SK-N-SH (cell line): ENCODE measurements at regions not wholly inside any gene's neighbourhood (a gene's known extent, or its start where the extent isn't known, plus 50 kb on each side); places are given as distances from the start of the nearest gene placed in this dataset.

Experiments used
- CTCF ChIA-PET: fragments of 300-600, 350-600 bp; formaldehyde crosslinking; extraction: SDS; loops from one replicate; lab custom pipeline; 2021; lab: Yijun Ruan, JAX
- POLR2A ChIA-PET: fragments of 350-600 bp; sonication (Branson Sonifier 250); formaldehyde crosslinking; extraction: SDS; loops from one replicate; lab custom pipeline; 2020; ENCODE audit warnings: antibody characterized with exemption, inconsistent platforms; lab: Yijun Ruan, JAX
- DNase-seq: peaks from one replicate; pipeline ENCODE4 v3.0.0; 2012
- H2AFZ ChIP-seq: fragments of 200-600 bp; sonication (generic); 2 replicates; pipeline ENCODE4 v1.8.1; 2016; ENCODE audit warnings: antibody characterized with exemption, mild to moderate bottlenecking, low read depth
- H3F3A ChIP-seq: fragments of 200-600 bp; sonication (generic); replicated peaks from 2 replicates; pipeline ENCODE3; 2016; ENCODE audit warnings: antibody characterized with exemption, mild to moderate bottlenecking; ENCODE audit not compliant: insufficient read depth
- H3K27ac ChIP-seq, 2 experiments: fragments of 200-500 bp in 1 of 2; fragments of 200-600 bp in 1 of 2; sonication (Bioruptor generic) in 1 of 2; sonication (generic), shearing (Covaris generic) in 1 of 2; 2 replicates each; pipeline versions ENCODE4 v1.5.1 to v1.6.1; 2014 to 2016; ENCODE audit warnings: low read depth in 2 of 2, inconsistent platforms in 1 of 2, low read length in 1 of 2, mild to moderate bottlenecking in 1 of 2, mixed read lengths in 1 of 2
- H3K27me3 ChIP-seq: fragments of 200-600 bp; sonication (generic), shearing (Covaris generic); 2 replicates; pipeline ENCODE4 v1.6.1; 2016; ENCODE audit warnings: mixed run types; ENCODE audit not compliant: insufficient read depth
- H3K36me3 ChIP-seq, 2 experiments: fragments of 200-500 bp in 1 of 2; fragments of 200-600 bp in 1 of 2; sonication (Bioruptor generic) in 1 of 2; sonication (generic) in 1 of 2; replicated peaks in 1 of 2; 2 replicates each; pipeline versions ENCODE3 to v1.5.1; 2014 to 2016; ENCODE audit warnings: low read length in 1 of 2, mild to moderate bottlenecking in 1 of 2; ENCODE audit not compliant: insufficient read depth in 2 of 2, control insufficient read depth in 1 of 2
- H3K4me1 ChIP-seq, 2 experiments: fragments of 200-500 bp in 1 of 2; fragments of 200-600 bp in 1 of 2; sonication (Bioruptor generic) in 1 of 2; sonication (generic), shearing (Covaris generic) in 1 of 2; 2 replicates each; pipeline versions ENCODE4 v1.5.1 to v1.6.1; 2014 to 2016; ENCODE audit warnings: low read depth in 1 of 2, low read length in 1 of 2, mixed run types in 1 of 2; ENCODE audit not compliant: insufficient read depth in 2 of 2, control insufficient read depth in 1 of 2
- H3K4me2 ChIP-seq: fragments of 200-600 bp; sonication (generic), shearing (Covaris generic); 2 replicates; pipeline ENCODE4 v1.6.1; 2017; ENCODE audit warnings: mixed run types
- H3K4me3 ChIP-seq, 2 experiments: fragments of 200-500 bp in 1 of 2; fragments of 200-600 bp in 1 of 2; sonication (Bioruptor generic) in 1 of 2; sonication (generic), shearing (Covaris generic) in 1 of 2; 2 replicates each; pipeline versions ENCODE4 v1.5.1 to v1.8.1; 2014 to 2016; ENCODE audit warnings: low read depth in 2 of 2, inconsistent platforms in 1 of 2, low read length in 1 of 2, mild to moderate bottlenecking in 1 of 2, mixed read lengths in 1 of 2, moderate library complexity in 1 of 2
- H3K79me2 ChIP-seq: fragments of 200-600 bp; sonication (generic); 2 replicates; pipeline ENCODE4 v1.8.1; 2017; ENCODE audit warnings: mild to moderate bottlenecking; ENCODE audit not compliant: insufficient read depth
- H3K9ac ChIP-seq: fragments of 200-600 bp; sonication (generic); 2 replicates; pipeline ENCODE4 v1.6.1; 2017; ENCODE audit warnings: mixed run types
- H3K9me2 ChIP-seq: fragments of 200-600 bp; sonication (generic); 2 replicates; pipeline ENCODE4 v1.6.1; 2017; ENCODE audit warnings: mixed run types
- H3K9me3 ChIP-seq: fragments of 200-600 bp; sonication (generic); 2 replicates; pipeline ENCODE4 v1.6.1; 2017; ENCODE audit warnings: mixed run types, mild to moderate bottlenecking, moderate library complexity
- H4K20me1 ChIP-seq: fragments of 200-600 bp; sonication (generic); 2 replicates; pipeline ENCODE4 v1.6.1; 2017; ENCODE audit warnings: mild to moderate bottlenecking, mixed run types; ENCODE audit not compliant: insufficient read depth
- CHD2 ChIP-seq: fragments of 150-350 bp; IDR thresholded peaks from 2 replicates; pipeline ENCODE4 v1.6.1; 2018; ENCODE audit warnings: low read length; ENCODE audit not compliant: partially characterized antibody
- ELF1 ChIP-seq: IDR thresholded peaks from 2 replicates; pipeline ENCODE4 v1.4.0; 2012
- EZH2phosphoT487 ChIP-seq: fragments of 200-600 bp; sonication (generic); IDR thresholded peaks from 2 replicates; pipeline ENCODE4 v1.6.1; 2017; ENCODE audit warnings: low read depth, mixed run types, mild to moderate bottlenecking, antibody characterized with exemption, moderate library complexity, borderline replicate concordance
- FOXJ3 ChIP-seq: sonication (generic); formaldehyde crosslinking; IDR thresholded peaks from 2 replicates; pipeline ENCODE4 v1.5.1; 2020; ENCODE audit warnings: mild to moderate bottlenecking, missing genetic modification reagents
- IRF3 ChIP-seq: fragments of 150-350 bp; IDR thresholded peaks from 2 replicates; pipeline ENCODE4 v1.6.1; 2016; ENCODE audit warnings: mild to moderate bottlenecking, low read depth, low read length
- JUND ChIP-seq: IDR thresholded peaks from 2 replicates; pipeline ENCODE4 v1.4.0; 2012
- MXI1 ChIP-seq: IDR thresholded peaks from 2 replicates; pipeline ENCODE4 v1.6.1; 2012; ENCODE audit warnings: mild to moderate bottlenecking, low read depth, low read length, improper control_type of control experiment
- NFIC ChIP-seq: IDR thresholded peaks from 2 replicates; pipeline ENCODE4 v1.4.0; 2012; ENCODE audit warnings: borderline replicate concordance
- PBX3 ChIP-seq: IDR thresholded peaks from 2 replicates; pipeline ENCODE4; 2012
- POLR2AphosphoS5 ChIP-seq: IDR thresholded peaks from 2 replicates; pipeline ENCODE4 v1.6.1; 2012; ENCODE audit warnings: low read depth, low read length
- RCOR1 ChIP-seq: fragments of 150-350 bp; IDR thresholded peaks from 2 replicates; pipeline ENCODE4 v1.6.1; 2017; ENCODE audit warnings: antibody characterized with exemption, low read length
- SIN3A ChIP-seq: IDR thresholded peaks from 2 replicates; pipeline ENCODE4 v1.6.1; 2012; ENCODE audit warnings: low read depth, mild to moderate bottlenecking, low read length, moderate library complexity, borderline replicate concordance
- TAF1 ChIP-seq: IDR thresholded peaks from 2 replicates; pipeline ENCODE4 v1.6.1; 2012; ENCODE audit warnings: low read depth, mild to moderate bottlenecking, low read length, moderate library complexity, borderline replicate concordance
- YY1 ChIP-seq: IDR thresholded peaks from 2 replicates; pipeline ENCODE4 v1.4.0; 2012; ENCODE audit warnings: low read depth, mild to moderate bottlenecking
- ZBTB33 ChIP-seq: IDR thresholded peaks from 2 replicates; pipeline ENCODE4 v1.4.0; 2012; ENCODE audit warnings: low read depth, borderline replicate concordance
- WGBS: methylation state at CpG from one replicate; pipeline ENCODE4 v1.1.6; 2017; ENCODE audit warnings: low lambda C conversion rate; 5-methylcytosine and 5-hydroxymethylcytosine counted together
- TF ChIP-seq, protein P1 (sequence below): IDR thresholded peaks from 2 replicates; pipeline ENCODE4 v1.4.0; 2012; ENCODE audit warnings: low read depth
- TF ChIP-seq, protein P2 (sequence below): IDR thresholded peaks from 2 replicates; pipeline ENCODE4 v1.4.0; 2012; ENCODE audit warnings: low read depth, borderline replicate concordance
- TF ChIP-seq, protein P3 (sequence below): IDR thresholded peaks from 2 replicates; pipeline ENCODE4 v1.6.1; 2012; ENCODE audit warnings: mild to moderate bottlenecking, low read depth, low read length, moderate library complexity

DNA sequence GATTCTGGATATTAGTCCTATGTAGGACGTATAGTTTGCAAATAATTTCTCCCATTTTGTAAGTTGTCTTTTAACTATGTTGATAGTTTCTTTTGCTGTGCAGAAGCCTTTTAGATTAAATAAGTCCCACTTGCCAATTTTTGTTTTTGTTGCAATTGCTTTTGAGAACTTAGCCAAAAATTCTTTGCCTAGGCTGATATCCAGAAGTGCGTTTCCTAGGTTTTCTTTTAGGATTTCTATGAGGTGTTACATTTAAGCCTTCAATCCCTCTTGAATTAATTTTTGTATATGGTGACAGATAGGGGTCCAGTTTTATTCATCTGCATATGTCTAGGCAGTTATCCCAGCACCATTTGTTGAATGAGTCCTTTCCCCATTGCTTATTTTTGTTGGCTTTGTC lies 264.4 kb upstream of the OR4E1 start:
- no peaks in the 10 kb centered on the region for H3F3A ChIP-seq
- no peak overlapping the region for H3K27ac ChIP-seq
- no peak for DNase-seq
- no peaks in the 10 kb centered on the region for H4K20me1 ChIP-seq
- no peaks in the 10 kb centered on the region for H3K79me2 ChIP-seq
- ChIA-PET CTCF (no interaction called here), POLR2A (no interaction called here)
- H3K9me2 ChIP-seq = no peaks in the 10 kb centered on the region
- H3K4me3 ChIP-seq = no peak overlapping the region
- no peaks in the 10 kb centered on the region for H3K4me1 ChIP-seq
- no peak overlapping the region for H3K4me2 ChIP-seq
- H3K36me3 ChIP-seq = no peaks in the 10 kb centered on the region
- H3K27me3 ChIP-seq = no peaks in the 10 kb centered on the region
- H3K9me3 ChIP-seq = no peaks in the 10 kb centered on the region
- no peak for TF ChIP-seq YY1
- no peak for TF ChIP-seq NFIC
- no peak for TF ChIP-seq MXI1
- TF ChIP-seq ELF1 = no peak
- no peak for TF ChIP-seq CHD2
- no peak for TF ChIP-seq POLR2AphosphoS5
- no peak for TF ChIP-seq TAF1
- no peak for TF ChIP-seq ZBTB33
- TF ChIP-seq, protein P1, sequence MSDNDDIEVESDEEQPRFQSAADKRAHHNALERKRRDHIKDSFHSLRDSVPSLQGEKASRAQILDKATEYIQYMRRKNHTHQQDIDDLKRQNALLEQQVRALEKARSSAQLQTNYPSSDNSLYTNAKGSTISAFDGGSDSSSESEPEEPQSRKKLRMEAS = no peak
- TF ChIP-seq, protein P2, sequence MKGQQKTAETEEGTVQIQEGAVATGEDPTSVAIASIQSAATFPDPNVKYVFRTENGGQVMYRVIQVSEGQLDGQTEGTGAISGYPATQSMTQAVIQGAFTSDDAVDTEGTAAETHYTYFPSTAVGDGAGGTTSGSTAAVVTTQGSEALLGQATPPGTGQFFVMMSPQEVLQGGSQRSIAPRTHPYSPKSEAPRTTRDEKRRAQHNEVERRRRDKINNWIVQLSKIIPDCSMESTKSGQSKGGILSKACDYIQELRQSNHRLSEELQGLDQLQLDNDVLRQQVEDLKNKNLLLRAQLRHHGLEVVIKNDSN = no peak
- TF ChIP-seq JUND = no peak
- no peak for TF ChIP-seq PBX3
- no peak for TF ChIP-seq RCOR1
- TF ChIP-seq EZH2phosphoT487 = no peak
- TF ChIP-seq, protein P3, sequence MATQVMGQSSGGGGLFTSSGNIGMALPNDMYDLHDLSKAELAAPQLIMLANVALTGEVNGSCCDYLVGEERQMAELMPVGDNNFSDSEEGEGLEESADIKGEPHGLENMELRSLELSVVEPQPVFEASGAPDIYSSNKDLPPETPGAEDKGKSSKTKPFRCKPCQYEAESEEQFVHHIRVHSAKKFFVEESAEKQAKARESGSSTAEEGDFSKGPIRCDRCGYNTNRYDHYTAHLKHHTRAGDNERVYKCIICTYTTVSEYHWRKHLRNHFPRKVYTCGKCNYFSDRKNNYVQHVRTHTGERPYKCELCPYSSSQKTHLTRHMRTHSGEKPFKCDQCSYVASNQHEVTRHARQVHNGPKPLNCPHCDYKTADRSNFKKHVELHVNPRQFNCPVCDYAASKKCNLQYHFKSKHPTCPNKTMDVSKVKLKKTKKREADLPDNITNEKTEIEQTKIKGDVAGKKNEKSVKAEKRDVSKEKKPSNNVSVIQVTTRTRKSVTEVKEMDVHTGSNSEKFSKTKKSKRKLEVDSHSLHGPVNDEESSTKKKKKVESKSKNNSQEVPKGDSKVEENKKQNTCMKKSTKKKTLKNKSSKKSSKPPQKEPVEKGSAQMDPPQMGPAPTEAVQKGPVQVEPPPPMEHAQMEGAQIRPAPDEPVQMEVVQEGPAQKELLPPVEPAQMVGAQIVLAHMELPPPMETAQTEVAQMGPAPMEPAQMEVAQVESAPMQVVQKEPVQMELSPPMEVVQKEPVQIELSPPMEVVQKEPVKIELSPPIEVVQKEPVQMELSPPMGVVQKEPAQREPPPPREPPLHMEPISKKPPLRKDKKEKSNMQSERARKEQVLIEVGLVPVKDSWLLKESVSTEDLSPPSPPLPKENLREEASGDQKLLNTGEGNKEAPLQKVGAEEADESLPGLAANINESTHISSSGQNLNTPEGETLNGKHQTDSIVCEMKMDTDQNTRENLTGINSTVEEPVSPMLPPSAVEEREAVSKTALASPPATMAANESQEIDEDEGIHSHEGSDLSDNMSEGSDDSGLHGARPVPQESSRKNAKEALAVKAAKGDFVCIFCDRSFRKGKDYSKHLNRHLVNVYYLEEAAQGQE = no peak
- no peak for TF ChIP-seq IRF3
- no peak for TF ChIP-seq SIN3A
- no peak for TF ChIP-seq FOXJ3 (CRISPR knock-in tag)
- WGBS = 5% methylated on average over 2 of the region's 2 CpGs
- H3K9ac ChIP-seq = no peak overlapping the region
- H2AFZ ChIP-seq = no peak overlapping the region
